Sigmoid colon (tissue), 6 donors: ENCODE measurements at regions not wholly inside any gene's neighbourhood (a gene's known extent, or its start where the extent isn't known, plus 50 kb on each side); places are given as distances from the start of the nearest gene placed in this dataset.

Source experiments
- DNase-seq: peaks from one replicate; pipeline ENCODE4 v3.0.0-alpha.2; 2019
- H3K27ac ChIP-seq, 4 donors: fragments of 200-600 bp; sonication (generic); one replicate each; pipeline ENCODE4 v1.5.1; 2016 to 2019; ENCODE audit warnings: mild to moderate bottlenecking in 1 of 4
- H3K27me3 ChIP-seq, 3 donors: fragments of 200-600 bp; sonication (generic); one replicate each; pipeline ENCODE4 v1.5.1; 2019; ENCODE audit warnings: mild to moderate bottlenecking in 1 of 3
- H3K36me3 ChIP-seq, 4 donors: fragments of 200-600 bp; sonication (generic); one replicate each; pipeline ENCODE4 v1.5.1; 2016 to 2019
- H3K4me1 ChIP-seq, 4 donors: fragments of 200-600 bp; sonication (generic); one replicate each; pipeline ENCODE4 v1.5.1; 2017 to 2019
- H3K4me3 ChIP-seq, 4 donors: fragments of 200-600 bp; sonication (generic); one replicate each; pipeline ENCODE4 v1.5.1; 2017 to 2019; ENCODE audit warnings: mild to moderate bottlenecking in 2 of 4, moderate library complexity in 1 of 4
- H3K9me3 ChIP-seq, 4 donors: fragments of 200-600 bp in 3 of 4; sonication (generic) in 3 of 4; one replicate each; pipeline versions ENCODE4 v1.5.1 to v1.6.1; 2013 to 2019
- EP300 ChIP-seq, 4 donors: sonication (generic); formaldehyde crosslinking; IDR thresholded peaks; one replicate each; pipeline ENCODE4 v1.6.1; 2017; ENCODE audit warnings: antibody characterized with exemption in 4 of 4
- POLR2A ChIP-seq, 2 donors: fragments of 450-650 bp; IDR thresholded peaks; one replicate each; pipeline ENCODE4 v1.6.1; 2016; ENCODE audit warnings: antibody characterized with exemption in 2 of 2, mild to moderate bottlenecking in 2 of 2, moderate library complexity in 2 of 2
- POLR2AphosphoS5 ChIP-seq, 4 donors: sonication (generic); formaldehyde crosslinking; IDR thresholded peaks; one replicate each; pipeline ENCODE4 v1.6.1; 2017; ENCODE audit warnings: antibody characterized with exemption in 4 of 4
- WGBS, 2 donors: extraction: QIAGEN DNeasy Blood & Tissue Kit; methylation state at CpG; one replicate each; pipeline ENCODE4 v1.1.7; 2013; 5-methylcytosine and 5-hydroxymethylcytosine counted together
- intact Hi-C: fragments of 100-400 bp; cut with DNase I; formaldehyde crosslinking; loops from one replicate; pipeline ENCODE4 v1.15.1; 2023
- TF ChIP-seq, protein P1 (sequence below), 4 experiments: fragments of 450-650 bp in 3 of 4; fragments of 200-600 bp in 1 of 4; IDR thresholded peaks; one replicate each; pipeline ENCODE4 v1.5.1; 2016 to 2019; ENCODE audit warnings: antibody characterized with exemption in 4 of 4, mild to moderate bottlenecking in 3 of 4, moderate library complexity in 2 of 4
- donor health status: healthy with polysubstance abuse.
- donor health status: healthy.

DNA sequence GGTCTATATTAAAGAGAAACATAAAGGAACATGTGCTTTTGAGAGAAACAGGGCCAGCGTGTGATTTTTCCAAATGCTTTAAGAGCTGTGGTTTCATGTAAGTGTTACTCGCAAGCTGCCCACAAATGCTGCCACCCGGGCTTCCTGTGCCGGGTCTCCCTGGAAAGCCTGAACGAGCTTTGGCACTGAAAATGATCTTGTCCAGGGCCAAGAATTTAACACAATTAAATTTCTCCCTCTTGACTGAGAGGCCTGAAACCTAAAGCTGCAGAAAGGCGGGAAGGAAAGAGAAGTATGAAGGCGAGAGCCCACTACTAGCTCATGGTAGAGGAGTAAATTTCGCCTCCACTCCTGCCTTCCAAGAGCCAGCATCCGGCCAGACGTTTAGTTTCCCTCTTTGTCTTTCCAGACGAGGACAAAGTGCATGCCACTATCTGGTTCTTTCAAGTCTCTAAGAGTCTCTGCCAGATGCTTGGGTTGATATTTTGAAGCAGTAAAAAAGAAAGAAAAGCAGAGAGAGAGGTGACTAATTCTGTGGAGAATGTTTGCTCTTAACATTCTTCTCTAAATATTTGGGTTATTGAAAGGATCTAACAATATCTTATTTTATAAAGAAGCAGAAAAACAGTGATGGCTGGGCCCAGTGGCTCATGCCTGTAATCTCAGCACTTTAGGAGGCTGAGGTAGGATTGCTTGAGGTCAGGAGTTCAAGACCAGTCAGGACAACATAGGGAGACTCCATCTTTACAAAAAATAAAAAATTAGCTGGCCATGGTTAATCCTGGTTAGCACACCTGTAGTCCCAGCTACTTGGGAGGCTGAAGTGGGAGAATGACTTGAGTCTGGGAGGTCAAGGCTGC lies 100.0 kb upstream of the HNRNPU start:
- 5 to 17% methylated on average over 11 of the region's 11 CpGs for WGBS, 2 donors
- H3K27ac ChIP-seq: peak overlapping the region; percentile 72 to 81 (median 78)
- no peaks in the 10 kb centered on the region for H3K27me3 ChIP-seq
- no peak for DNase-seq
- no peaks in the 10 kb centered on the region for H3K36me3 ChIP-seq
- TF ChIP-seq POLR2AphosphoS5 (IDR thresholded peaks at IDR 0.05) (peak in 3 of 4 donors; percentile 15 to 47 (median 45)), EP300 (IDR thresholded peaks at IDR 0.05) (no peak)
- TF ChIP-seq, protein P1, sequence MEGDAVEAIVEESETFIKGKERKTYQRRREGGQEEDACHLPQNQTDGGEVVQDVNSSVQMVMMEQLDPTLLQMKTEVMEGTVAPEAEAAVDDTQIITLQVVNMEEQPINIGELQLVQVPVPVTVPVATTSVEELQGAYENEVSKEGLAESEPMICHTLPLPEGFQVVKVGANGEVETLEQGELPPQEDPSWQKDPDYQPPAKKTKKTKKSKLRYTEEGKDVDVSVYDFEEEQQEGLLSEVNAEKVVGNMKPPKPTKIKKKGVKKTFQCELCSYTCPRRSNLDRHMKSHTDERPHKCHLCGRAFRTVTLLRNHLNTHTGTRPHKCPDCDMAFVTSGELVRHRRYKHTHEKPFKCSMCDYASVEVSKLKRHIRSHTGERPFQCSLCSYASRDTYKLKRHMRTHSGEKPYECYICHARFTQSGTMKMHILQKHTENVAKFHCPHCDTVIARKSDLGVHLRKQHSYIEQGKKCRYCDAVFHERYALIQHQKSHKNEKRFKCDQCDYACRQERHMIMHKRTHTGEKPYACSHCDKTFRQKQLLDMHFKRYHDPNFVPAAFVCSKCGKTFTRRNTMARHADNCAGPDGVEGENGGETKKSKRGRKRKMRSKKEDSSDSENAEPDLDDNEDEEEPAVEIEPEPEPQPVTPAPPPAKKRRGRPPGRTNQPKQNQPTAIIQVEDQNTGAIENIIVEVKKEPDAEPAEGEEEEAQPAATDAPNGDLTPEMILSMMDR (IDR thresholded peaks at IDR 0.05): no peak
- H3K9me3 ChIP-seq: no peaks in the 10 kb centered on the region
- intact Hi-C loops: no loop called here
- peaks cover 0 to 56% (median 42%) of the 10 kb centered on the region in 4 donors for H3K4me1 ChIP-seq
- H3K4me3 ChIP-seq: peak overlapping the region in 3 of 4 donors; percentile 12 to 24 (median 19)

DNA sequence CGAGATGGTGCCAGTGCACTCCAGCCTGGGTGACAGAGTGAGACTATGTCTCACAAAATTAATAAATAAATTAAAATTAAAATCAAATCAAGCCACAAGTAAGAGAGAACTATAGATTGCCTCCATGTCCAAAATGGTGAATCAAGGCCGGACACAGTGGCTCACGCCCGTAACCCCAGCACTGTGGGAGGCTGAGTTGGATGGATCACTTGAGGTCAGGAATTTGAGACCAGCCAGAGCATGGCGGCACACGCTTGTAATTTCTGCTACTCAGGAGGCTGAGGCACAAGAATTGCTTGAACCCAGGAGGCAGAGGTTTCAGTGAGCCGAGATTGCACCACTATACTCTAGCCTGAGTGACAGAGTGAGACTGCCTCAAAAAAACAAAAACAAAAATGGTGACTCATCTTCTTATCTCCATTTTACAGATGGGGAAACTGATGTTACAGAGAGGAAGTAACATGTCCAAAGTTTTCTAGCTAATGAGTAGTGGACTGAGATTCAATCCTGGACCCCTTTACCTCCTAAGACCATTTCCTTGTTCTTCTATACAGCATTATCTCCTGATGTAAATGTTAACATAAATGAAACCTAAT lies 99.0 kb upstream of the HNRNPU start:
- intact Hi-C loops: no loop called here
- Histone ChIP-seq H3K4me1 (peaks cover 0 to 46% (median 33%) of the 10 kb centered on the region in 4 donors), H3K36me3 (no peaks in the 10 kb centered on the region), H3K27ac (peak overlapping the region; percentile 72 to 81 (median 78)), H3K27me3 (no peaks in the 10 kb centered on the region), H3K4me3 (no peak overlapping the region), H3K9me3 (no peaks in the 10 kb centered on the region)
- DNase-seq: no peak
- WGBS, 2 donors: 94% methylated on average over 7 of the region's 7 CpGs
- no peak for TF ChIP-seq POLR2A (IDR thresholded peaks at IDR 0.05)
- TF ChIP-seq EP300 (IDR thresholded peaks at IDR 0.05): no peak
- TF ChIP-seq, protein P1 (IDR thresholded peaks at IDR 0.05): no peak
- no peak for TF ChIP-seq POLR2AphosphoS5 (IDR thresholded peaks at IDR 0.05)

DNA sequence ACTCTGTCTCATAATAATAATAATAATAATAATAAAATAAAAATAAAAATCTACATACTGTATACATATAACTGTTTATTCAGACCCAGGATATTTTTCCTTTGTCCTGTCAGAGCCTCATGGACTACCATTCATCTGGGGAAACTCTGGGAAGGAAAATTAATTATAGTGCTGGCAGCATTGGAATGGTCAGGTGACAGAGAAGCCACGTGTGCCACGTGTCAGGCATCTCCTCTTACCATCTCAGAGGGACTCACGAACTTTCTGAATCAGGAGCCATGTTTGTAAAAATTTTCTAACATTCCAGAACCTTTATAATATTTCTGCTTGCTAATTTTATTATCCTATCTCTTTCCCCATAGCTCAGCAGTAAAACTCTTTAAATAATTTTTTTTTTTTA lies 97.8 kb upstream of the HNRNPU start:
- WGBS, 2 donors: 67 to 77% methylated on average over 3 of the region's 3 CpGs
- intact Hi-C loops: no loop called here
- Histone ChIP-seq H3K4me1 (peaks cover 0 to 39% (median 28%) of the 10 kb centered on the region in 4 donors), H3K27ac (no peak overlapping the region), H3K36me3 (no peaks in the 10 kb centered on the region), H3K4me3 (no peak overlapping the region), H3K27me3 (no peaks in the 10 kb centered on the region), H3K9me3 (no peaks in the 10 kb centered on the region)
- TF ChIP-seq POLR2AphosphoS5 (IDR thresholded peaks at IDR 0.05) (no peak), EP300 (IDR thresholded peaks at IDR 0.05) (no peak), POLR2A (IDR thresholded peaks at IDR 0.05) (no peak)
- TF ChIP-seq, protein P1 (IDR thresholded peaks at IDR 0.05): no peak
- DNase-seq: no peak

DNA sequence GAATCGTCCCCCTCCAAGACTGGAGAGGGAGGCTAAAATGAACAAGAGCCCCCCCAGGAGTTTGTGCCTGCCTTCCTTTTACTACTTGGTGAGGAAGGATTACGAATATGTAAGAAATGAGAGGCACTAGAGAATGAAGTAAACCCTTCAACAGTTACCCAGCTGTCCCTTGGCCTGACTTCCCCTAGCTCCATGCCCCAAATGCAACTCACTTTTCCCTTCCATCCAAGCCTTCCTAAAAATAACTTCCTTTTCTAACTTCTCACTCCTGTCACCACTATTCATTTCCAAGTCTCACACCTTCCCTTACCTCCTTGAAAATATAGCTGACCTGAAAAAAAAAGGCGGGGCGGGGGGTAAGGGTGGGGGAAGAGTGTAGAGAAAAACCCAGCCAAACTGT lies 96.6 kb upstream of the HNRNPU start:
- no peak for TF ChIP-seq POLR2A (IDR thresholded peaks at IDR 0.05)
- no peak for TF ChIP-seq POLR2AphosphoS5 (IDR thresholded peaks at IDR 0.05)
- no peak for TF ChIP-seq EP300 (IDR thresholded peaks at IDR 0.05)
- TF ChIP-seq, protein P1 (IDR thresholded peaks at IDR 0.05): no peak
- H3K4me1 ChIP-seq: peaks cover 0 to 35% (median 28%) of the 10 kb centered on the region in 4 donors
- no peaks in the 10 kb centered on the region for H3K36me3 ChIP-seq
- no peak overlapping the region for H3K4me3 ChIP-seq
- no peaks in the 10 kb centered on the region for H3K9me3 ChIP-seq
- no peak overlapping the region for H3K27ac ChIP-seq
- intact Hi-C loops: no loop called here
- no peaks in the 10 kb centered on the region for H3K27me3 ChIP-seq
- no peak for DNase-seq
- 93 to 95% methylated on average over 4 of the region's 4 CpGs for WGBS, 2 donors
